HG02840 (cell line): ENCODE measurements at regions not wholly inside any gene's neighbourhood (a gene's known extent, or its start where the extent isn't known, plus 50 kb on each side); places are given as distances from the start of the nearest gene placed in this dataset.

Source experiments
- ATAC-seq: cut with Tn5 transposase; IDR thresholded peaks from one replicate; pipeline ENCODE4 v1.9.1; 2021; ENCODE audit warnings: mild to moderate bottlenecking, moderate library complexity, moderate number of reproducible peaks; ENCODE audit not compliant: unreplicated experiment, low FRiP score

- ATAC-seq = no peak
Measured at GRCh38 chr1:240005997-240006650, 85.6 kb upstream of the FMN2 start.

GRCh38 chr1:240008298-240008697 lies 83.4 kb upstream of the FMN2 start:
- ATAC-seq = no peak

GRCh38 chr1:240014051-240014450 lies 77.6 kb upstream of the FMN2 start:
- ATAC-seq = no peak

- ATAC-seq = no peak
Measured at GRCh38 chr1:240018617-240019016, 73.1 kb upstream of the FMN2 start.

GRCh38 chr1:240019524-240019923 lies 72.2 kb upstream of the FMN2 start:
- no peak for ATAC-seq

- ATAC-seq = no peak
Measured at GRCh38 chr1:240020871-240021270, 70.8 kb upstream of the FMN2 start.

GRCh38 chr1:240021709-240022108 lies 70.0 kb upstream of the FMN2 start:
- no peak for ATAC-seq

GRCh38 chr1:240027059-240027462 lies 64.6 kb upstream of the FMN2 start:
- ATAC-seq = no peak

- ATAC-seq = no peak
Measured at GRCh38 chr1:240029418-240029817, 62.3 kb upstream of the FMN2 start.

GRCh38 chr1:240030236-240030635 lies 61.4 kb upstream of the FMN2 start:
- ATAC-seq = no peak

- no peak for ATAC-seq
Measured at GRCh38 chr1:240031009-240031408, 60.7 kb upstream of the FMN2 start.

- ATAC-seq = no peak
Measured at GRCh38 chr1:240031414-240031813, 60.3 kb upstream of the FMN2 start.

- no peak for ATAC-seq
Measured at GRCh38 chr1:240033406-240033805, 58.3 kb upstream of the FMN2 start.

- no peak for ATAC-seq
Measured at GRCh38 chr1:240036526-240036925, 55.2 kb upstream of the FMN2 start.
